SK-N-SH (cell line): ENCODE measurements at regions not wholly inside any gene's neighbourhood (a gene's known extent, or its start where the extent isn't known, plus 50 kb on each side); places are given as distances from the start of the nearest gene placed in this dataset.

Source experiments
- CTCF ChIA-PET: fragments of 300-600, 350-600 bp; formaldehyde crosslinking; extraction: SDS; loops from one replicate; lab custom pipeline; 2021; lab: Yijun Ruan, JAX
- POLR2A ChIA-PET: fragments of 350-600 bp; sonication (Branson Sonifier 250); formaldehyde crosslinking; extraction: SDS; loops from one replicate; lab custom pipeline; 2020; ENCODE audit warnings: antibody characterized with exemption, inconsistent platforms; lab: Yijun Ruan, JAX
- DNase-seq: peaks from one replicate; pipeline ENCODE4 v3.0.0; 2012
- H2AFZ ChIP-seq: fragments of 200-600 bp; sonication (generic); 2 replicates; pipeline ENCODE4 v1.8.1; 2016; ENCODE audit warnings: antibody characterized with exemption, mild to moderate bottlenecking, low read depth
- H3F3A ChIP-seq: fragments of 200-600 bp; sonication (generic); replicated peaks from 2 replicates; pipeline ENCODE3; 2016; ENCODE audit warnings: antibody characterized with exemption, mild to moderate bottlenecking; ENCODE audit not compliant: insufficient read depth
- H3K27ac ChIP-seq, 2 experiments: fragments of 200-500 bp in 1 of 2; fragments of 200-600 bp in 1 of 2; sonication (Bioruptor generic) in 1 of 2; sonication (generic), shearing (Covaris generic) in 1 of 2; 2 replicates each; pipeline versions ENCODE4 v1.5.1 to v1.6.1; 2014 to 2016; ENCODE audit warnings: low read depth in 2 of 2, inconsistent platforms in 1 of 2, low read length in 1 of 2, mild to moderate bottlenecking in 1 of 2, mixed read lengths in 1 of 2
- H3K27me3 ChIP-seq: fragments of 200-600 bp; sonication (generic), shearing (Covaris generic); 2 replicates; pipeline ENCODE4 v1.6.1; 2016; ENCODE audit warnings: mixed run types; ENCODE audit not compliant: insufficient read depth
- H3K36me3 ChIP-seq, 2 experiments: fragments of 200-500 bp in 1 of 2; fragments of 200-600 bp in 1 of 2; sonication (Bioruptor generic) in 1 of 2; sonication (generic) in 1 of 2; replicated peaks in 1 of 2; 2 replicates each; pipeline versions ENCODE3 to v1.5.1; 2014 to 2016; ENCODE audit warnings: low read length in 1 of 2, mild to moderate bottlenecking in 1 of 2; ENCODE audit not compliant: insufficient read depth in 2 of 2, control insufficient read depth in 1 of 2
- H3K4me1 ChIP-seq, 2 experiments: fragments of 200-500 bp in 1 of 2; fragments of 200-600 bp in 1 of 2; sonication (Bioruptor generic) in 1 of 2; sonication (generic), shearing (Covaris generic) in 1 of 2; 2 replicates each; pipeline versions ENCODE4 v1.5.1 to v1.6.1; 2014 to 2016; ENCODE audit warnings: low read depth in 1 of 2, low read length in 1 of 2, mixed run types in 1 of 2; ENCODE audit not compliant: insufficient read depth in 2 of 2, control insufficient read depth in 1 of 2
- H3K4me2 ChIP-seq: fragments of 200-600 bp; sonication (generic), shearing (Covaris generic); 2 replicates; pipeline ENCODE4 v1.6.1; 2017; ENCODE audit warnings: mixed run types
- H3K4me3 ChIP-seq, 2 experiments: fragments of 200-500 bp in 1 of 2; fragments of 200-600 bp in 1 of 2; sonication (Bioruptor generic) in 1 of 2; sonication (generic), shearing (Covaris generic) in 1 of 2; 2 replicates each; pipeline versions ENCODE4 v1.5.1 to v1.8.1; 2014 to 2016; ENCODE audit warnings: low read depth in 2 of 2, inconsistent platforms in 1 of 2, low read length in 1 of 2, mild to moderate bottlenecking in 1 of 2, mixed read lengths in 1 of 2, moderate library complexity in 1 of 2
- H3K79me2 ChIP-seq: fragments of 200-600 bp; sonication (generic); 2 replicates; pipeline ENCODE4 v1.8.1; 2017; ENCODE audit warnings: mild to moderate bottlenecking; ENCODE audit not compliant: insufficient read depth
- H3K9ac ChIP-seq: fragments of 200-600 bp; sonication (generic); 2 replicates; pipeline ENCODE4 v1.6.1; 2017; ENCODE audit warnings: mixed run types
- H3K9me2 ChIP-seq: fragments of 200-600 bp; sonication (generic); 2 replicates; pipeline ENCODE4 v1.6.1; 2017; ENCODE audit warnings: mixed run types
- H3K9me3 ChIP-seq: fragments of 200-600 bp; sonication (generic); 2 replicates; pipeline ENCODE4 v1.6.1; 2017; ENCODE audit warnings: mixed run types, mild to moderate bottlenecking, moderate library complexity
- H4K20me1 ChIP-seq: fragments of 200-600 bp; sonication (generic); 2 replicates; pipeline ENCODE4 v1.6.1; 2017; ENCODE audit warnings: mild to moderate bottlenecking, mixed run types; ENCODE audit not compliant: insufficient read depth
- ELF1 ChIP-seq: IDR thresholded peaks from 2 replicates; pipeline ENCODE4 v1.4.0; 2012
- EZH2phosphoT487 ChIP-seq: fragments of 200-600 bp; sonication (generic); IDR thresholded peaks from 2 replicates; pipeline ENCODE4 v1.6.1; 2017; ENCODE audit warnings: low read depth, mixed run types, mild to moderate bottlenecking, antibody characterized with exemption, moderate library complexity, borderline replicate concordance
- FOSL2 ChIP-seq: IDR thresholded peaks from 2 replicates; pipeline ENCODE4 v1.4.0; 2012; ENCODE audit warnings: low read depth, mild to moderate bottlenecking, moderate library complexity, borderline replicate concordance
- FOXJ3 ChIP-seq: sonication (generic); formaldehyde crosslinking; IDR thresholded peaks from 2 replicates; pipeline ENCODE4 v1.5.1; 2020; ENCODE audit warnings: mild to moderate bottlenecking, missing genetic modification reagents
- FOXM1 ChIP-seq: IDR thresholded peaks from 2 replicates; pipeline ENCODE4 v1.4.0; 2012; ENCODE audit warnings: low read depth, mild to moderate bottlenecking
- GABPA ChIP-seq: IDR thresholded peaks from 2 replicates; pipeline ENCODE4 v1.4.0; 2012; ENCODE audit warnings: low read depth, mild to moderate bottlenecking
- GATA2 ChIP-seq: sonication (generic); formaldehyde crosslinking; IDR thresholded peaks from 2 replicates; pipeline ENCODE4 v1.5.0; 2020; ENCODE audit warnings: mild to moderate bottlenecking, missing genetic modification reagents
- IRF3 ChIP-seq: fragments of 150-350 bp; IDR thresholded peaks from 2 replicates; pipeline ENCODE4 v1.6.1; 2016; ENCODE audit warnings: mild to moderate bottlenecking, low read depth, low read length
- NFIC ChIP-seq: IDR thresholded peaks from 2 replicates; pipeline ENCODE4 v1.4.0; 2012; ENCODE audit warnings: borderline replicate concordance
- NRF1 ChIP-seq: IDR thresholded peaks from 2 replicates; pipeline ENCODE4 v1.6.1; 2012; ENCODE audit warnings: low read depth, mild to moderate bottlenecking, low read length
- PBX3 ChIP-seq: IDR thresholded peaks from 2 replicates; pipeline ENCODE4; 2012
- RCOR1 ChIP-seq: fragments of 150-350 bp; IDR thresholded peaks from 2 replicates; pipeline ENCODE4 v1.6.1; 2017; ENCODE audit warnings: antibody characterized with exemption, low read length
- REST ChIP-seq: IDR thresholded peaks from 2 replicates; pipeline ENCODE4 v1.6.1; 2012; ENCODE audit warnings: mild to moderate bottlenecking, low read depth, low read length, moderate library complexity
- SMC3 ChIP-seq: IDR thresholded peaks from 2 replicates; pipeline ENCODE4 v1.6.1; 2012; ENCODE audit warnings: low read depth, low read length, improper control_type of control experiment
- TAF1 ChIP-seq: IDR thresholded peaks from 2 replicates; pipeline ENCODE4 v1.6.1; 2012; ENCODE audit warnings: low read depth, mild to moderate bottlenecking, low read length, moderate library complexity, borderline replicate concordance
- TCF12 ChIP-seq: IDR thresholded peaks from 2 replicates; pipeline ENCODE4 v1.4.0; 2012
- USF2 ChIP-seq: fragments of 150-350 bp; IDR thresholded peaks from 2 replicates; pipeline ENCODE4 v1.6.1; 2017; ENCODE audit warnings: antibody characterized with exemption, low read length, low read depth, borderline replicate concordance
- ZBTB33 ChIP-seq: IDR thresholded peaks from 2 replicates; pipeline ENCODE4 v1.4.0; 2012; ENCODE audit warnings: low read depth, borderline replicate concordance
- WGBS: methylation state at CpG from one replicate; pipeline ENCODE4 v1.1.6; 2017; ENCODE audit warnings: low lambda C conversion rate; 5-methylcytosine and 5-hydroxymethylcytosine counted together
- TF ChIP-seq, protein P1 (sequence below): IDR thresholded peaks from 2 replicates; pipeline ENCODE4 v1.4.0; 2012; ENCODE audit warnings: low read depth, borderline replicate concordance

- H3K9ac ChIP-seq = no peak overlapping the region
- no peaks in the 10 kb centered on the region for H3K36me3 ChIP-seq
- CTCF ChIA-PET = no interaction called here
- H3K4me1 ChIP-seq = no peaks in the 10 kb centered on the region
- no peak overlapping the region for H3K27ac ChIP-seq
- no peaks in the 10 kb centered on the region for H3K9me3 ChIP-seq
- no peaks in the 10 kb centered on the region for H4K20me1 ChIP-seq
- H3K27me3 ChIP-seq = no peaks in the 10 kb centered on the region
- TF ChIP-seq TCF12 (no peak), EZH2phosphoT487 (no peak), USF2 (no peak), PBX3 (no peak), ZBTB33 (no peak), FOXJ3 (no peak), GABPA (no peak), NRF1 (no peak), FOXM1 (no peak), REST (no peak), ELF1 (no peak), SMC3 (no peak), IRF3 (no peak), TAF1 (no peak), FOSL2 (no peak), GATA2 (CRISPR knock-in tag) (no peak), RCOR1 (no peak), NFIC (no peak)
- TF ChIP-seq, protein P1, sequence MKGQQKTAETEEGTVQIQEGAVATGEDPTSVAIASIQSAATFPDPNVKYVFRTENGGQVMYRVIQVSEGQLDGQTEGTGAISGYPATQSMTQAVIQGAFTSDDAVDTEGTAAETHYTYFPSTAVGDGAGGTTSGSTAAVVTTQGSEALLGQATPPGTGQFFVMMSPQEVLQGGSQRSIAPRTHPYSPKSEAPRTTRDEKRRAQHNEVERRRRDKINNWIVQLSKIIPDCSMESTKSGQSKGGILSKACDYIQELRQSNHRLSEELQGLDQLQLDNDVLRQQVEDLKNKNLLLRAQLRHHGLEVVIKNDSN = no peak
- no peak overlapping the region for H3K4me3 ChIP-seq
- no peaks in the 10 kb centered on the region for H3F3A ChIP-seq
- POLR2A ChIA-PET = no interaction called here
- no peak overlapping the region for H3K4me2 ChIP-seq
- 0% methylated on average over 1 of the region's 1 CpG for WGBS
- H2AFZ ChIP-seq = no peak overlapping the region
- no peaks in the 10 kb centered on the region for H3K79me2 ChIP-seq
- no peaks in the 10 kb centered on the region for H3K9me2 ChIP-seq
- no peak for DNase-seq
Observed at GRCh38 chr6:74863968-74864367, 341.9 kb downstream of the COL12A1 start.
